Stimulated activated CD4-positive, alpha-beta T cell treated with anti-CD3 and anti-CD28 coated beads, Interleukin-12 subunit alpha, Interleukin-12 subunit beta, amount 100 ng/mL, for 24 hours (primary cell): ENCODE measurements at regions not wholly inside any gene's neighbourhood (a gene's known extent, or its start where the extent isn't known, plus 50 kb on each side); places are given as distances from the start of the nearest gene placed in this dataset.
"Not testable (repeated sequence)": the region's sequence is repeated elsewhere in the genome, so short reads cannot be mapped to it uniquely, and the experiment has no call there.

ENCODE experiments used
- DNase-seq, 2 experiments: peaks; one replicate each; pipeline ENCODE4 v3.0.0-alpha.2; 2020; ENCODE audit warnings: low read depth in 2 of 2

- DNase-seq: no peak
These were observed 50.6 kb upstream of the FER start for GRCh38 chr5:108696951-108697715.

- DNase-seq: no peak
These were observed 51.3 kb upstream of the FER start for GRCh38 chr5:108696407-108696806.

- DNase-seq: no peak
These were observed 59.2 kb upstream of the FER start for GRCh38 chr5:108688485-108688884.

- no peak for DNase-seq
These were observed 60.0 kb upstream of the FER start for GRCh38 chr5:108687595-108688200.

- DNase-seq: no peak
These were observed 61.0 kb upstream of the FER start for GRCh38 chr5:108686676-108687075.

- not testable (repeated sequence) for DNase-seq
These were observed 62.1 kb upstream of the FER start for GRCh38 chr5:108685448-108686216.

GRCh38 chr5:108681079-108681921 lies 66.4 kb upstream of the FER start:
- no peak for DNase-seq

- DNase-seq: no peak
These were observed 69.6 kb upstream of the FER start for GRCh38 chr5:108678091-108678490.

- no peak for DNase-seq
These were observed 72.0 kb upstream of the FER start for GRCh38 chr5:108675736-108676135.

GRCh38 chr5:108672639-108673038 lies 75.1 kb upstream of the FER start:
- DNase-seq: no peak

GRCh38 chr5:108670591-108671289 lies 77.0 kb upstream of the FER start:
- DNase-seq: no peak

GRCh38 chr5:108669462-108669861 lies 78.2 kb upstream of the FER start:
- DNase-seq: no peak

GRCh38 chr5:108661590-108662219 lies 86.0 kb upstream of the FER start:
- DNase-seq: no peak

- DNase-seq: no peak
These were observed 86.7 kb upstream of the FER start for GRCh38 chr5:108661024-108661423.

- no peak for DNase-seq
These were observed 87.4 kb upstream of the FER start for GRCh38 chr5:108660291-108660690.

GRCh38 chr5:108659531-108659930 lies 88.2 kb upstream of the FER start:
- DNase-seq: no peak

- no peak for DNase-seq
These were observed 91.8 kb upstream of the FER start for GRCh38 chr5:108655750-108656450.

- no peak for DNase-seq
These were observed 93.6 kb upstream of the FER start for GRCh38 chr5:108654051-108654450.

GRCh38 chr5:108653201-108653600 lies 94.5 kb upstream of the FER start:
- no peak for DNase-seq

GRCh38 chr5:108650997-108651396 lies 96.7 kb upstream of the FER start:
- DNase-seq: no peak
